ENCODE measurements at regions not wholly inside any gene's neighbourhood (a gene's known extent, or its start where the extent isn't known, plus 50 kb on each side); places are given as distances from the start of the nearest gene placed in this dataset.

GRCh38 chr5:69033690-69034089 lies 60.1 kb upstream of the SLC30A5 start:
- no peak for DNase-seq (ENCODE audit: low spot score)

- no peak for DNase-seq (ENCODE audit: low spot score)
Measured at GRCh38 chr5:69034898-69035297, 58.9 kb upstream of the SLC30A5 start.

- no peak for DNase-seq (ENCODE audit: low spot score)
Measured at GRCh38 chr5:69035665-69036064, 58.1 kb upstream of the SLC30A5 start.

- no peak for DNase-seq (ENCODE audit: low spot score)
Measured at GRCh38 chr5:69038539-69038938, 55.3 kb upstream of the SLC30A5 start.

GRCh38 chr5:69039829-69040228 lies 54.0 kb upstream of the SLC30A5 start:
- no peak for DNase-seq (ENCODE audit: low spot score)

- DNase-seq (ENCODE audit: low spot score), result no peak
Measured at GRCh38 chr5:69042500-69042899, 51.3 kb upstream of the SLC30A5 start.

DNA sequence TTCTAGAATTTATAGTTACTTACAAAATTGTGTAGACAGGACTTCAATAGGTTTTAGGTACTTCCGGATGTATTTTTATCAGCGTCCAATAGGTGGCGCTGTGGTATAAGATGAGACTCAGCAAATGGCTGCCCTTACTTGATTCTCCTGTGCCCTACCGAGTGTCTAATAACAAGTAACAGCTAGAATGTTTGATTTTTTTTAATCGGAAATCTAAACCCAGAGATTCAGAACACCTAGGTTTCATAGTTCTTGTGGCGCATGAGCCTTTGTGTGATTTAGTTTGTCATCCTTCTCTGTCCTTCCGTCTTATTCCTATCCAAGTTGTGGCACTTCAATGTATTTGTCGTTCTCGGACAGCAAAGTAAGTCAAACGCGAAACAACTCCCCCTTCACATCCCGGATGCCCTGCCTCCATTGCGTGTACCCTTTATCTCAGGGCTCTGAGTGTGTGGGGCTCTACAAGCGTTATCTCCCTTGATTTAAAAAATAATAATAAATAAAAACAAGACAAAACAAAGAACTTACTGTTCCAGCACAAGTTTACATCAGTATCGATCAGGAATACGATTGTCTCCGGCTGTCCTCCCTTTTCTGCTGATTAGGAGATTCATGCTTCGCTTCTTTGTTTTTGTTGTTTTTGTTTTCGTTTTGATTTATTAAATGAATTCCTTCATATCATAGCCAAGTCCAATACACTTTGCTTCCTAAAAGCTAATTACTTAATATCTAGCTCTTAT lies 50.7 kb upstream of the SLC30A5 start:
- peak; percentile 53 for DNase-seq (ENCODE audit: low spot score)

- DNase-seq (ENCODE audit: low spot score), result no peak
Measured at GRCh38 chr5:69043655-69043996, 50.2 kb upstream of the SLC30A5 start.

Measured in HuH-7 (cell line).